NCI-H2107 treated with DMSO at 0.1 percent for 48 hours (cell line): ENCODE measurements at regions not wholly inside any gene's neighbourhood (a gene's known extent, or its start where the extent isn't known, plus 50 kb on each side); places are given as distances from the start of the nearest gene placed in this dataset.

ENCODE experiments used
- DNase-seq: peaks from one replicate; lab custom pipeline; 2025; ENCODE audit not compliant: unreplicated experiment; lab: John Stamatoyannopoulos, UW

GRCh38 chr10:83164156-83164555, 975.2 kb upstream of the GHITM start:
- DNase-seq = no peak

- no peak for DNase-seq
Measured at GRCh38 chr10:83165265-83165664, 974.0 kb upstream of the GHITM start.

- no peak for DNase-seq
Measured at GRCh38 chr10:83166344-83166743, 973.0 kb upstream of the GHITM start.

GRCh38 chr10:83167081-83167480, 972.2 kb upstream of the GHITM start:
- no peak for DNase-seq

- no peak for DNase-seq
Measured at GRCh38 chr10:83176901-83177300, 962.4 kb upstream of the GHITM start.

- no peak for DNase-seq
Measured at GRCh38 chr10:83178526-83178925, 960.8 kb upstream of the GHITM start.

GRCh38 chr10:83179371-83179770, 959.9 kb upstream of the GHITM start:
- no peak for DNase-seq

- no peak for DNase-seq
Measured at GRCh38 chr10:83182076-83182475, 957.2 kb upstream of the GHITM start.

- no peak for DNase-seq
Measured at GRCh38 chr10:83184641-83185040, 954.7 kb upstream of the GHITM start.

GRCh38 chr10:83190614-83191013, 948.7 kb upstream of the GHITM start:
- DNase-seq = no peak

GRCh38 chr10:83193026-83193425, 946.3 kb upstream of the GHITM start:
- no peak for DNase-seq

- no peak for DNase-seq
Measured at GRCh38 chr10:83195021-83195420, 944.3 kb upstream of the GHITM start.

GRCh38 chr10:83199374-83199773, 939.9 kb upstream of the GHITM start:
- DNase-seq = no peak

GRCh38 chr10:83205861-83206260, 933.4 kb upstream of the GHITM start:
- DNase-seq = no peak

GRCh38 chr10:83212632-83213334, 926.5 kb upstream of the GHITM start:
- DNase-seq = no peak

GRCh38 chr10:83214136-83214535, 925.2 kb upstream of the GHITM start:
- DNase-seq = no peak

GRCh38 chr10:83218205-83218604, 921.1 kb upstream of the GHITM start:
- no peak for DNase-seq

- no peak for DNase-seq
Measured at GRCh38 chr10:83222300-83222699, 917.0 kb upstream of the GHITM start.

GRCh38 chr10:83222832-83223742, 916.2 kb upstream of the GHITM start:
- no peak for DNase-seq

GRCh38 chr10:83225781-83226180, 913.5 kb upstream of the GHITM start:
- no peak for DNase-seq

GRCh38 chr10:83229991-83230390, 909.3 kb upstream of the GHITM start:
- no peak for DNase-seq

GRCh38 chr10:83233691-83234090, 905.6 kb upstream of the GHITM start:
- no peak for DNase-seq
